HG03442 (cell line): ENCODE measurements at regions not wholly inside any gene's neighbourhood (a gene's known extent, or its start where the extent isn't known, plus 50 kb on each side); places are given as distances from the start of the nearest gene placed in this dataset.

Experiments used
- ATAC-seq: cut with Tn5 transposase; IDR thresholded peaks from one replicate; pipeline ENCODE4 v1.9.1; 2021; ENCODE audit warnings: mild to moderate bottlenecking, moderate library complexity; ENCODE audit not compliant: unreplicated experiment

DNA sequence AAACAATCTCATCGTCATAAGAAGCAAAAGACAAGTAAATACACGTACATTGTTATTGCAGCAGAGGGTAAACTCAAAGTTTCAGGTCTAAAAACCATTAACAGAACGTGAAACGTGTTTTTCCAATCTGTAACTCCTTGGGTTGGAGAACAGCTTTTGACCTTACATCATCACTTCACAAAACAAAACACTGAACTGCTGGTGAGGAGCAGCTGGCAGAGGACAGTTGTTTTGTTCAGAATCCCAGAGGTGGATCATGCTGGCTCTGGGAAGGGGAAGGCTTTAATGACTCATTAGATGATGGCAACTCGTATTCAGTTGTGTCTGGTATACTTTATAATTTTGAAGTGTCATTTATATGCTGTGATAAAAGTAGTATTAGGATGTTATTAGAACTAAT lies 923.0 kb upstream of the CELF2 start:
- ATAC-seq: no peak

DNA sequence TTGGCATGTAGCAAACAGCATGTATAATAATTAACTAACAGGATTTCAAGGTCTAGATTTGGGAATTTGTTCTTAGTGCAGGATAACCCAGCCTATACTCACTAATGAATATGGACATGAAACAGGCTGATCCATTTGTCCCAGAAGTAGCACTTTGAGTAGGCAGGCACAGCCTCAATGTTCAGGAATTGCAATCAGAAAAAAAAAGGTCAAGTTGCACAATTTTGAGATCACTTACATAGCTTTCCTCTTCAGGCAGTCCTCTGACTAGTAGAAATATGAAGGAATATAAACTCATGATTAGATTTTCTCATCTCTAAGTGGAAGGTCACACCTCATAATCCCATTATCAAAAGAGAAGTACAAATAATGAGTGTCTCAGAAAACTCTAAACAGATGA lies 921.4 kb upstream of the CELF2 start:
- no peak for ATAC-seq

DNA sequence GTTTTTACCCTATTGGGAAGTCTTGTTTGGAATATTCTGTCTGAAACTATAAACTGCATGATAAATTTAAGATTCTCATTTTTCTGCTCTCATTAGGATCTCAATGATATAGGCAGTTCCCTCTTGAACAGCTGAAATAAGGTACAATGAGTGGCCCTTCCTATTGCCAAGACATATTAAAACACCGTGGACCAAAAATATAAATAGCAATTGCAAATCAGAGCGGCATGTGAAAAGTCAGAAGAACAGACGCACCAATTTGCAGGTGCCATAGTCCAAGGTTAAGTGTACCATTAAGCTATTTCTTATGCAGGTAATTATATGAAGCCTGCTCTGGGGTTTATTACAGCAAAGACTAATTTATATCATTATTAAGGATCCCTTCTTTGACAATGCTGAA lies 920.8 kb upstream of the CELF2 start:
- no peak for ATAC-seq

- ATAC-seq: no peak
Measured at GRCh38 chr10:10101106-10101505, 916.6 kb upstream of the CELF2 start.

DNA sequence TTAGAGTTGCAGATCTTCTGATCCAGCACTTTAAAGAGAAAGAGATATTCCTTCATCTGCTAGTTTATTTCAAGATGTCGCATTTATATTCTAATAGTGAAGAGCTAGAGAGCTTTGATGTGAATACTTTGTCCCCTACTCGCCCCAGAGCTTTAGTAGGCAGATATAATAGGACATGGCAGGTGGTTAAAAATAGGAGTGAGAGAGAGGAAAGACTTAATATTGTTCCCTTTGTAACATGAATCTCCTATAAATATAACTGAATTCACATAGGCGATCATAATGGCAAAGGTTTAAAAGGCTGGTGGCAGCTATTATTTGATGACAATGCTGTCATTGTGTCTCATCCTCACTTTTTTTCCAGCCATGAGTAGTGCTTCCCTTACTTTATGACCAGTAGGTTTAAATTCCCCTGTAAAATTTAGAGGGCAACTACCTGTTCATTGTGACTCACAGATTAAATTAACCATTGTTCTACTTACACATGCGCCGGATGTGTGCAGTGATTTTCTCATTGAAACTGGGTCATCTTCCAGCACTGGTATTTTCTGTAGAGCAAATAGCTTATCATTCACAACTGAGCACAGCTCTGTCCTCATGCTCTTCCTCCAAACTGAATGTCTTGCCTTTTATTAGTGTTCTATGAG lies 906.7 kb upstream of the CELF2 start:
- ATAC-seq: no peak

GRCh38 chr10:10118131-10118530 lies 899.5 kb upstream of the CELF2 start:
- ATAC-seq: no peak

- ATAC-seq: no peak
Measured at GRCh38 chr10:10120671-10121070, 897.0 kb upstream of the CELF2 start.

- ATAC-seq: no peak
Measured at GRCh38 chr10:10125676-10126075, 892.0 kb upstream of the CELF2 start.

- ATAC-seq: no peak
Measured at GRCh38 chr10:10126218-10126617, 891.5 kb upstream of the CELF2 start.

DNA sequence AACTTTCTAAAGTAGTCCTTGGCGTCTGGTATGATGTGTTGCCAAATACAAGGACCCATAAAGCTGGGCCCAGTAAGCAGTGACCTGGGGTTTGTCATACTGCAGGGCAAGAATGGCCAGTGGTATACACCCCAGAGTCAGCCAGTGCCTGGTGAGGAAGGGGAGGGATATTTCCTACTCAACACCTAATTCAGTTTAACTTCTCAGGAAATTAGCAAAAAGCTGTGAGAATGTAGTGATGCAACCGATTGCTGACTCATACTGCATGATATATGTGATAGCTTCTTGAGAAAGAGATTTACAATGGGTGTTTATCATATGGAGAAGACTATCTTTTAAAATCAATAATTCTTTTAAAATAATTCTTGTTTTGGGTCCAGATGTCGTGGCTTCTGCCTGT lies 889.3 kb upstream of the CELF2 start:
- no peak for ATAC-seq

- no peak for ATAC-seq
Measured at GRCh38 chr10:10130686-10131085, 887.0 kb upstream of the CELF2 start.

GRCh38 chr10:10132009-10132408 lies 885.7 kb upstream of the CELF2 start:
- ATAC-seq: no peak

DNA sequence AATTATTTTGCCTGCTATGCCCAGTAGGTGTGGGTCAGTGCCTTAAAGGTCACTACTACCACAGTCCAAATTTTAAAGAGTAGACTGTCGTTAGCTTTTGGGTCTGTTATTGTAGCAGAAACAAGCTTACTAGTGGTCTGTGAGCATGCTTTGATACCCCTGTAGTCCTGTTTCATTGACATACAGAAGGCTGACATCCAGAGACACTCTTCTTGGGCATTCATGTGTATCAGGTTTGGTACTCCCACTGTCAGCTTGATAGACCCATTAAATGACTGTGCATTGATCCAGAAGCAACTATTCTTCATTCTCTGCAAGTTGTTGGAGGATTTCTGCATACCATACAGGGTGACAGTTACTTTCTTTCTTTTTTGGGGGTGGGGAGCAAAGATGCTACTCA lies 884.4 kb upstream of the CELF2 start:
- ATAC-seq: no peak

DNA sequence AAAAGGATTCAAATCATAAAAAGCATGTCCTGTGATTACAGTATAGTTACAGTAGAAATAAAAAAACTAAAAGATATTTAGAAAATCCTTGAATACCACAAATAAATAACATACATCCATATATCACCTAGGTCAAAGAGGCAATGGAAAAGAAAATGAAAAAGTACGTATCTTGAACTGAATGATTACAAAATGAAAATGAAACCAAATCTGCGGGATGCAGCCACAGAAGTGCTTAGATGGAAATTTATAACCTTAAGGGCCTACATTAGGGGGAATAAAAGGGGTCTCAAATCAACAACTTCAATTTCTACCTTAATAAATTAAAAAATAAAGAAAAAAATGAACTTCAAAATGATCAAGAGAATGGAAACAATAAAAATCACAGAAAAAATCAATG lies 879.0 kb upstream of the CELF2 start:
- no peak for ATAC-seq

- ATAC-seq: no peak
Measured at GRCh38 chr10:10141782-10142382, 875.8 kb upstream of the CELF2 start.

- no peak for ATAC-seq
Measured at GRCh38 chr10:10146604-10147003, 871.1 kb upstream of the CELF2 start.

GRCh38 chr10:10149899-10150298 lies 867.8 kb upstream of the CELF2 start:
- no peak for ATAC-seq

DNA sequence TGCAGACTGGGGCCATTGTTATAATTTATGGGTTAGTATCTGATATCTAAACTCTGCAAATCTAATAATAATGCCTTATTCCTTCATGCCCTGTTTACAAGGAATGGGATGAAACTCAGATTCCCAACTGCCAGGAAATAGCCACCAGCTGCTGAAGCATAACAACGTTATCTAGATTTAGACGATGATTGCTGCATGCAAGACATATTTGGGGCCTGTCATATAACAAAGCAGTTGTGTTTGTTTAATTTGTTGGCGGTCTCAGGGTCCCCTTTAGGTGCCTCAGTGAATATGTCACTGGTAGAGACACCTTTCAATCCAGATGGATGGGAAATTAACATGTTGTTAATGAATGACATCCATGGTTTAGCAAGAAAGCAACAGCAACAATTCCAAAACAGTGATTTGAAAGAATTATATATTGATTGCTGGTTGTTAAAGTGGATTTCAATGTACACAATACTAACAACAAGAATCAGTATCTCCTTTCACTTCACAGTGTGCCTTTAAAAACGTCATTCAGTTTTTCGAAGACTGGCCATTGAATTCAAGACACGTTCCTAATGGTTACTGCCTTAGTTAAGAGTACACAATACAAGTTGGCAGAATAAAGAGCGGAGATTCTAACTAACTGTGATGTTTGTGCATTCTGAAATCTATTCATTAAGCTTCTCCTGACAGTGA lies 860.6 kb upstream of the CELF2 start:
- no peak for ATAC-seq

GRCh38 chr10:10160821-10161312 lies 856.8 kb upstream of the CELF2 start:
- ATAC-seq: no peak

DNA sequence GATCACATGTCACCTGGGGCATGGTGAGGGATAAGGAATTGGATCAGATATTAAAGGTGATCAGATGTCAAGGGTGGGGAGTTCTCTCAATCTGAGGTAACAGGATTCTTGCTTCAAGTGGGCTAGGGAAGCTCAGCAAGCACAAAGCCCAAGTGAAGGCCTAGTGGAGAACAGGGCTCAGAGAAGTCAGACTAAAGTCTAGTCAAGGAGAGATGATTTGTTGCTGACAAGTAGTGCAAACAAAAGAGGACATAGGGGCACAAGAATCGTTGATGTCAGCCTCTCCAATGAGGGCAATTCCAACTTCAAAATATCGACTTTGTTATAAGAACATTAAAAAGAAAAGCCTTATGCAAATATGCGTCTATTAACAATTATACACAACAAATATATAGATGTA lies 852.8 kb upstream of the CELF2 start:
- ATAC-seq: no peak

- ATAC-seq: no peak
Measured at GRCh38 chr10:10165415-10165814, 852.3 kb upstream of the CELF2 start.

- ATAC-seq: no peak
Measured at GRCh38 chr10:10178476-10178875, 839.2 kb upstream of the CELF2 start.
